Hematopoietic multipotent progenitor cell treated with erythropoietin and hydrocortisone succinate and interleukin-3 and kit ligand, for 8 days (in vitro differentiated cells): ENCODE measurements at regions not wholly inside any gene's neighbourhood (a gene's known extent, or its start where the extent isn't known, plus 50 kb on each side); places are given as distances from the start of the nearest gene placed in this dataset.

Source experiments
- DNase-seq: peaks from one replicate; pipeline ENCODE4 v3.0.0-alpha.2; 2015

GRCh38 chr7:49386792-49387191 is 386.6 kb upstream of the VWC2 start:
- DNase-seq, result no peak

GRCh38 chr7:49389871-49390479 is 383.5 kb upstream of the VWC2 start:
- no peak for DNase-seq

GRCh38 chr7:49396229-49396628 is 377.2 kb upstream of the VWC2 start:
- DNase-seq, result no peak

- DNase-seq, result no peak
These were observed 375.7 kb upstream of the VWC2 start for GRCh38 chr7:49397750-49398149.

GRCh38 chr7:49398236-49398635 is 375.2 kb upstream of the VWC2 start:
- no peak for DNase-seq

- no peak for DNase-seq
These were observed 374.7 kb upstream of the VWC2 start for GRCh38 chr7:49398746-49399145.

- no peak for DNase-seq
These were observed 372.4 kb upstream of the VWC2 start for GRCh38 chr7:49400891-49401550.

- DNase-seq, result no peak
These were observed 369.6 kb upstream of the VWC2 start for GRCh38 chr7:49403844-49404243.

- no peak for DNase-seq
These were observed 366.2 kb upstream of the VWC2 start for GRCh38 chr7:49407205-49407604.

GRCh38 chr7:49417034-49417433 is 356.4 kb upstream of the VWC2 start:
- DNase-seq, result no peak

- DNase-seq, result no peak
These were observed 354.5 kb upstream of the VWC2 start for GRCh38 chr7:49418963-49419362.

GRCh38 chr7:49422564-49422963 is 350.9 kb upstream of the VWC2 start:
- DNase-seq, result no peak

- DNase-seq, result no peak
These were observed 349.3 kb upstream of the VWC2 start for GRCh38 chr7:49424109-49424508.

GRCh38 chr7:49425277-49425818 is 348.1 kb upstream of the VWC2 start:
- no peak for DNase-seq

GRCh38 chr7:49432254-49432653 is 341.2 kb upstream of the VWC2 start:
- DNase-seq, result no peak

- DNase-seq, result no peak
These were observed 339.6 kb upstream of the VWC2 start for GRCh38 chr7:49433794-49434193.

GRCh38 chr7:49434846-49435245 is 338.6 kb upstream of the VWC2 start:
- DNase-seq, result no peak

GRCh38 chr7:49438281-49438680 is 335.2 kb upstream of the VWC2 start:
- DNase-seq, result no peak

GRCh38 chr7:49443515-49443914 is 329.9 kb upstream of the VWC2 start:
- DNase-seq, result no peak

- DNase-seq, result no peak
These were observed 320.0 kb upstream of the VWC2 start for GRCh38 chr7:49453486-49453885.

- no peak for DNase-seq
These were observed 294.0 kb upstream of the VWC2 start for GRCh38 chr7:49479441-49479840.

GRCh38 chr7:49479936-49480544 is 293.4 kb upstream of the VWC2 start:
- DNase-seq, result no peak

- DNase-seq, result no peak
These were observed 292.4 kb upstream of the VWC2 start for GRCh38 chr7:49481075-49481474.

GRCh38 chr7:49483142-49483541 is 290.3 kb upstream of the VWC2 start:
- DNase-seq, result no peak
